ENCODE measurements at regions not wholly inside any gene's neighbourhood (a gene's known extent, or its start where the extent isn't known, plus 50 kb on each side); places are given as distances from the start of the nearest gene placed in this dataset.
"Not testable (repeated sequence)": the region's sequence is repeated elsewhere in the genome, so short reads cannot be mapped to it uniquely, and the experiment has no call there.

- DNase-seq (ENCODE audit: low spot score) = no peak
- TF ChIP-seq CTCF (IDR thresholded peaks at IDR 0.05) = no peak
- H3K4me3 ChIP-seq = no peak overlapping the region
- H3K27ac ChIP-seq = no peak overlapping the region
Observed at GRCh38 chr2:134009440-134009839, 244.4 kb upstream of the MGAT5 start.

- H3K27ac ChIP-seq; DNase-seq (ENCODE audit: low spot score); H3K4me3 ChIP-seq: not testable (repeated sequence)
Observed at GRCh38 chr2:134009906-134010305, 244.0 kb upstream of the MGAT5 start.

- H3K27ac ChIP-seq = no peak overlapping the region
- no peak for DNase-seq (ENCODE audit: low spot score)
- no peak for TF ChIP-seq CTCF (IDR thresholded peaks at IDR 0.05)
Observed at GRCh38 chr2:134011936-134012586, 241.8 kb upstream of the MGAT5 start.

GRCh38 chr2:134014196-134014960 is 239.5 kb upstream of the MGAT5 start:
- no peak for DNase-seq (ENCODE audit: low spot score)
- no peak for TF ChIP-seq CTCF (IDR thresholded peaks at IDR 0.05)
- no peak overlapping the region for H3K27ac ChIP-seq
- H3K4me3 ChIP-seq = no peak overlapping the region

More at GRCh38 chr2:134011936-134012586, 241.8 kb upstream of the MGAT5 start:
- H3K4me3 ChIP-seq = no peak overlapping the region

GRCh38 chr2:134019871-134020270 is 234.0 kb upstream of the MGAT5 start:
- H3K27ac ChIP-seq = no peak overlapping the region
- no peak overlapping the region for H3K4me3 ChIP-seq
- no peak for DNase-seq (ENCODE audit: low spot score)
- TF ChIP-seq CTCF (IDR thresholded peaks at IDR 0.05) = no peak

GRCh38 chr2:134020608-134021007 is 233.3 kb upstream of the MGAT5 start:
- Histone ChIP-seq H3K27ac (no peak overlapping the region), H3K4me3 (no peak overlapping the region)
- TF ChIP-seq CTCF (IDR thresholded peaks at IDR 0.05) = no peak
- no peak for DNase-seq (ENCODE audit: low spot score)

GRCh38 chr2:134021830-134022524 is 231.9 kb upstream of the MGAT5 start:
- no peak for DNase-seq (ENCODE audit: low spot score)
- Histone ChIP-seq H3K27ac (no peak overlapping the region), H3K4me3 (no peak overlapping the region)
- no peak for TF ChIP-seq CTCF (IDR thresholded peaks at IDR 0.05)

Measured in coronary artery (tissue), 2 donors.